ENCODE measurements at regions not wholly inside any gene's neighbourhood (a gene's known extent, or its start where the extent isn't known, plus 50 kb on each side); places are given as distances from the start of the nearest gene placed in this dataset.

DNA sequence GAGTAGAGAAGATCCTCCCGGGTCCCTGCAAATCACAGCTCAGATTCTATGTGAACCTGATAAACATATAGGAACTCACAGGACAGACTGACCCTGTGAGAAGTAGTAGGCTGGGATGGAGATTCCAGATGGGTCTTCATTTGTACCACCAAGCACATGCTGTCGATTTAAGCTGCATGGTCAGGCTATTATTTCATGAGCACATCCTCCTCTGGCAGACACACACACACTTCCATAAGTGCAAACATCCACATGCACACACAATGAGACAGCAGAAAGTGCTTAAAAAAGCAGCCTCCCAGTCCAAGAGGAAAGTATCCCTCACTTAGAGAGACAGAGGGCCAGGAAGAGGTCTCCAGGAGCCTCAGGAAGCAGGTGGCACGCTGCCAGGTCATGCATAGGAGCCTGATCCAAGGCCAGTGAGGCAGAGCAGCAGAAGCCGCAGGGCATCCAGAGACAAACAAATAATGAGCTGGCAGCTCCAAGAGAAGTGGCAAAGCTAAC lies 131.8 kb downstream of the UNC5CL start:
- no peak for DNase-seq
- H3K4me1 Mint-ChIP-seq, result no peaks in the 10 kb centered on the region
- ChIA-PET POLR2A (no interaction called here), CTCF (no interaction called here)
- H3K27ac Mint-ChIP-seq, result no peak overlapping the region
- no peak overlapping the region for H3K4me3 Mint-ChIP-seq
- ATAC-seq (ENCODE audit: low read depth), result no peak
- peaks cover 8% of the 10 kb centered on the region for H3K9me3 Mint-ChIP-seq
- TF ChIP-seq, protein P1, sequence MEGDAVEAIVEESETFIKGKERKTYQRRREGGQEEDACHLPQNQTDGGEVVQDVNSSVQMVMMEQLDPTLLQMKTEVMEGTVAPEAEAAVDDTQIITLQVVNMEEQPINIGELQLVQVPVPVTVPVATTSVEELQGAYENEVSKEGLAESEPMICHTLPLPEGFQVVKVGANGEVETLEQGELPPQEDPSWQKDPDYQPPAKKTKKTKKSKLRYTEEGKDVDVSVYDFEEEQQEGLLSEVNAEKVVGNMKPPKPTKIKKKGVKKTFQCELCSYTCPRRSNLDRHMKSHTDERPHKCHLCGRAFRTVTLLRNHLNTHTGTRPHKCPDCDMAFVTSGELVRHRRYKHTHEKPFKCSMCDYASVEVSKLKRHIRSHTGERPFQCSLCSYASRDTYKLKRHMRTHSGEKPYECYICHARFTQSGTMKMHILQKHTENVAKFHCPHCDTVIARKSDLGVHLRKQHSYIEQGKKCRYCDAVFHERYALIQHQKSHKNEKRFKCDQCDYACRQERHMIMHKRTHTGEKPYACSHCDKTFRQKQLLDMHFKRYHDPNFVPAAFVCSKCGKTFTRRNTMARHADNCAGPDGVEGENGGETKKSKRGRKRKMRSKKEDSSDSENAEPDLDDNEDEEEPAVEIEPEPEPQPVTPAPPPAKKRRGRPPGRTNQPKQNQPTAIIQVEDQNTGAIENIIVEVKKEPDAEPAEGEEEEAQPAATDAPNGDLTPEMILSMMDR (IDR thresholded peaks at IDR 0.05), result no peak
- intact Hi-C loops (cut with micrococcal nuclease), result no loop called here
- H3K27me3 Mint-ChIP-seq, result peaks cover 29% of the 10 kb centered on the region
- no peaks in the 10 kb centered on the region for H3K36me3 Mint-ChIP-seq (ENCODE audit: low read depth)

DNA sequence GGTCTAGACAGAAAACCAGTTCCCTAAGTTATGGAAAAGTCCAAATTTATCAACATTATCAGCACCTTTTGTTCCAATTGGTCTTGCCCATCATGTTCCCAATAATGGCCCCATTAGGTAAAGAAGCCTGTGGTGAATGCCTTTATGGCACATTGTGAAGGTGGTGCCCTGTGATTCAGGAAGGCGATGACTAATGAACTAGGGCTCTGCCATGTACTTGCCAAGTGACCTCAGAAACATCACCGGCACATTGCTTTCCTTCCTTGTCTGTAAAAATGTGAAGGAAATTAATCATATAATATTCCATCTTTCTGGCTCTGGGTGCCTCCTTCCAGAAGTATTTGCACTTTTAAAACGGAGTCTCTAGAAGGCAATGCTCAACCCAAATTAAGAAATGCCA lies 132.3 kb downstream of the UNC5CL start:
- H3K36me3 Mint-ChIP-seq (ENCODE audit: low read depth), result no peaks in the 10 kb centered on the region
- no peaks in the 10 kb centered on the region for H3K4me1 Mint-ChIP-seq
- peaks cover 29% of the 10 kb centered on the region for H3K27me3 Mint-ChIP-seq
- ATAC-seq (ENCODE audit: low read depth) (no peak), DNase-seq (no peak)
- H3K27ac Mint-ChIP-seq, result no peak overlapping the region
- no peak overlapping the region for H3K4me3 Mint-ChIP-seq
- ChIA-PET POLR2A (no interaction called here), CTCF (no interaction called here)
- peaks cover 8% of the 10 kb centered on the region for H3K9me3 Mint-ChIP-seq
- intact Hi-C loops (cut with micrococcal nuclease), result no loop called here
- TF ChIP-seq, protein P1 (IDR thresholded peaks at IDR 0.05), result no peak

DNA sequence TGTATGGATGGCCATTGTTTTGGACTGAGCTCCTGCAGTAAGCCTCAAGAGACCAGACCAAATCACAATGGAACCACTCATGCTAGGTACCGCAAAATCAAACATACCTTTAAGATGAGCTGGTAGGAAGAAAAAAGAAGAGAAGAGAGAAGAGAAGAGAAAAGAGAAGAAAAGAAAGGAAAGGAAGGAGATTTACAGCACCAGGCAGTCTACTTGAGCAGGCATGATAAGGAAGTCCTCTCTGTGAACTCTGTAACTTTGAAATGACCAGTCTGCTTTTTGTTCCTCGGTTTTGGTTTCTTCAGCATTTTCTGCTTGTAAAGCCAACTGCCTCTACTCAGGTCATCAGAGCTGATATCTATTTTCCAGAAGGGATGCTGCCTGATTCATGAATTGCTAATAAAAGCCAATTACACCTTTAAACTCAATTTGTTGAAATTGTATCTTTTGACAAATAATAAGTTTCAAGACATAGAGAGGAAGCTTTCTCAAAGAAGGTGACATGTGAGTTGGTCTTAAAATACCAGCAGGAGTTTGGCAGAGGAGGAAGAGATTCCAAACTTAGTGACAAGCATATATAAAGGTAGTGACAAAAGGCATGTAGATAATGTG lies 134.3 kb downstream of the UNC5CL start:
- Mint-ChIP-seq H3K4me1 (no peaks in the 10 kb centered on the region), H3K9me3 (peaks cover 8% of the 10 kb centered on the region), H3K36me3 (ENCODE audit: low read depth) (no peaks in the 10 kb centered on the region), H3K27ac (no peak overlapping the region), H3K27me3 (peaks cover 22% of the 10 kb centered on the region), H3K4me3 (no peak overlapping the region)
- intact Hi-C loops (cut with micrococcal nuclease), result no loop called here
- POLR2A ChIA-PET, result no interaction called here
- DNase-seq (no peak), ATAC-seq (ENCODE audit: low read depth) (no peak)
- CTCF ChIA-PET, result no interaction called here
- TF ChIP-seq, protein P1 (IDR thresholded peaks at IDR 0.05), result no peak

DNA sequence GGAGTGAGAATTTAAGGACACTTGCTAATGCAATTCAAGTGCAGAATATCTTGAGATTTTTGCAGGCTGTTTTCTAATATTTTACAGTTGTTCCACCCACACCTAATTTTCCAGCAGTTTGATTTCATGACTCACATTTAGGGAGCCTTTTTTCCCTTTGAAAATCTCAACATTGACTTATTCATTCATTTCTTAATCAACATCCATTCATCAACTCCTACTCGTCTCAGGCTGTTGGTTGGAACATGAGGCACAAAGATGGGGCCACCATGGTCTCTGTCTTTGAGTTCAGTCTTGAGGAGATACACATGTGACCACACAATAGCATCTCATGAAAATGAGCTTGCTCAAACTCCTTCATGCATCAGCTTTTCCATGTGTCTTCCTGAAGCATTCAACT lies 135.6 kb downstream of the UNC5CL start:
- CTCF ChIA-PET, result no interaction called here
- POLR2A ChIA-PET, result no interaction called here
- ATAC-seq (ENCODE audit: low read depth) (no peak), DNase-seq (no peak)
- Mint-ChIP-seq H3K36me3 (ENCODE audit: low read depth) (no peaks in the 10 kb centered on the region), H3K27me3 (peaks cover 29% of the 10 kb centered on the region), H3K4me1 (no peaks in the 10 kb centered on the region), H3K4me3 (no peak overlapping the region), H3K9me3 (peaks cover 4% of the 10 kb centered on the region), H3K27ac (no peak overlapping the region)
- intact Hi-C loops (cut with micrococcal nuclease), result no loop called here
- TF ChIP-seq, protein P1 (IDR thresholded peaks at IDR 0.05), result no peak

DNA sequence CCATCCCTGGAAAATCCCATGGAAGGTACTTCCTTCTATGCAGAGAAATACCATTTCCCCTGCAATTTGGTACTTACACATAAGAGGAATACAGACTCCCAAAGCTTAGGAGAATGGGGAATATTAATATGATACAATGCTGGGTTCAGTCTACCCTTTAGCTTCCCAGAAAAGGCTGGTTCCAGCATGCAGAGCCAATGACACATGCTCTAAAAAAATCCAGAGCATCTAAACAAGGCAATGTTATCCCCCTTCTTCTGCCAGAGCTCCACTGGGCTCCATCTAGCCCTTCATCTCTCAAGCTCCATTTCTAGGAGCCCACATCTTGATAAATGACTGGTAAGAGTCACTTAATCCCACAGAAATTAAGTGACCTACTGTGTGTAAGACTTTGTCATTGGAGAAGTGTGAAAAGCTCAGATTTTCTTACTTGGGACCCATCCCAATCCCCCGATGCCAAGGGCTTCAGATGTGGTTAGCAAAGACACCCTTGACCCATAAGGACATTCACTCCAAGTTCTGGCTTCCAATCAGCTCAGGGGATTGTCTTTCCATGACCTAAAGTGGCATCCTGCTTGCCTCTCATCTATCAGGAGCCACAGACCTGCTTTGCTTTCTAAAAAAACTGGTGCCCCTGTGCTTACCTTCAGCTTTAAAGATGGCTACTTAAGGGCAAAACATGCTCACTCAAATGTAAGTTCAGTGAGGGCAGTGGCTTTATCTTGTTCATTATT lies 137.5 kb downstream of the UNC5CL start:
- no peak overlapping the region for H3K4me3 Mint-ChIP-seq
- no peaks in the 10 kb centered on the region for H3K4me1 Mint-ChIP-seq
- ChIA-PET POLR2A (no interaction called here), CTCF (no interaction called here)
- TF ChIP-seq, protein P1 (IDR thresholded peaks at IDR 0.05), result no peak
- H3K9me3 Mint-ChIP-seq, result peaks cover 4% of the 10 kb centered on the region
- ATAC-seq (ENCODE audit: low read depth), result no peak
- H3K36me3 Mint-ChIP-seq (ENCODE audit: low read depth), result no peaks in the 10 kb centered on the region
- H3K27me3 Mint-ChIP-seq, result peaks cover 25% of the 10 kb centered on the region
- intact Hi-C loops (cut with micrococcal nuclease), result no loop called here
- no peak overlapping the region for H3K27ac Mint-ChIP-seq
- no peak for DNase-seq
